Osteoblast (primary cell): ENCODE measurements at regions not wholly inside any gene's neighbourhood (a gene's known extent, or its start where the extent isn't known, plus 50 kb on each side); places are given as distances from the start of the nearest gene placed in this dataset.

Experiments used
- DNase-seq: peaks from one replicate; pipeline ENCODE4 v3.0.0; 2011; ENCODE audit warnings: low spot score, mixed read lengths; ENCODE audit not compliant: insufficient read length; ENCODE audit errors: missing footprints
- H2AFZ ChIP-seq: 2 replicates; pipeline ENCODE4 v1.6.0; 2011; ENCODE audit warnings: mild to moderate bottlenecking, low read length
- H3K27ac ChIP-seq: 2 replicates; pipeline ENCODE4 v1.5.1; 2011; ENCODE audit warnings: mild to moderate bottlenecking, low read depth, low read length, moderate library complexity
- H3K27me3 ChIP-seq: 2 replicates; pipeline ENCODE4 v1.6.0; 2012; ENCODE audit warnings: mild to moderate bottlenecking, control low read depth, inconsistent platforms, low read length, moderate library complexity; ENCODE audit not compliant: insufficient read depth
- H3K36me3 ChIP-seq: 2 replicates; pipeline ENCODE4 v1.5.1; 2011; ENCODE audit warnings: mild to moderate bottlenecking, low read length, control low read depth, moderate library complexity; ENCODE audit not compliant: insufficient read depth
- H3K4me1 ChIP-seq: 2 replicates; pipeline ENCODE4 v1.5.1; 2011; ENCODE audit warnings: mild to moderate bottlenecking, low read length, control low read depth, moderate library complexity; ENCODE audit not compliant: insufficient read depth
- H3K4me2 ChIP-seq: 2 replicates; pipeline ENCODE4 v1.6.0; 2011; ENCODE audit warnings: mild to moderate bottlenecking, low read length; ENCODE audit not compliant: insufficient read depth
- H3K4me3 ChIP-seq: fragments of 200-600 bp; sonication (generic); 3 replicates; pipeline ENCODE4 v1.5.1; 2012; ENCODE audit warnings: mild to moderate bottlenecking, low read length, inconsistent platforms; ENCODE audit not compliant: insufficient read depth
- H3K79me2 ChIP-seq: 2 replicates; pipeline ENCODE4 v1.6.0; 2012; ENCODE audit warnings: mild to moderate bottlenecking, low read length, control low read depth, inconsistent platforms; ENCODE audit not compliant: insufficient read depth
- H3K9me3 ChIP-seq: 2 replicates; pipeline ENCODE4 v1.5.1; 2011; ENCODE audit warnings: low read depth, low read length, control low read depth
- H4K20me1 ChIP-seq: 2 replicates; pipeline ENCODE4 v1.6.0; 2012; ENCODE audit warnings: mild to moderate bottlenecking, low read length, control low read depth; ENCODE audit not compliant: insufficient read depth
- CTCF ChIP-seq: IDR thresholded peaks from 2 replicates; pipeline ENCODE4 v1.5.1; 2011; ENCODE audit warnings: mild to moderate bottlenecking, low read depth, low read length, moderate library complexity; ENCODE audit errors: extremely low read depth

GRCh38 chr12:115388139-115388538 lies 704.2 kb upstream of the TBX3 start:
- Histone ChIP-seq H3K79me2 (no peaks in the 10 kb centered on the region), H3K4me1 (peaks cover 6% of the 10 kb centered on the region), H3K27ac (no peak overlapping the region), H4K20me1 (no peaks in the 10 kb centered on the region), H3K4me2 (no peak overlapping the region), H3K36me3 (no peaks in the 10 kb centered on the region), H3K4me3 (no peak overlapping the region), H3K9me3 (no peaks in the 10 kb centered on the region), H3K27me3 (no peaks in the 10 kb centered on the region), H2AFZ (no peak overlapping the region)
- no peak for TF ChIP-seq CTCF
- no peak for DNase-seq

GRCh38 chr12:115387467-115387901 lies 703.5 kb upstream of the TBX3 start:
- Histone ChIP-seq H4K20me1 (no peaks in the 10 kb centered on the region), H3K4me1 (peaks cover 6% of the 10 kb centered on the region), H3K4me3 (no peak overlapping the region), H2AFZ (no peak overlapping the region), H3K27me3 (no peaks in the 10 kb centered on the region), H3K27ac (no peak overlapping the region), H3K79me2 (no peaks in the 10 kb centered on the region), H3K9me3 (no peaks in the 10 kb centered on the region), H3K4me2 (no peak overlapping the region), H3K36me3 (no peaks in the 10 kb centered on the region)
- no peak for DNase-seq
- TF ChIP-seq CTCF: no peak

GRCh38 chr12:115386946-115387345 lies 703.0 kb upstream of the TBX3 start:
- TF ChIP-seq CTCF: no peak
- H3K9me3 ChIP-seq: no peaks in the 10 kb centered on the region
- DNase-seq: no peak
- H3K4me1 ChIP-seq: peaks cover 6% of the 10 kb centered on the region
- no peaks in the 10 kb centered on the region for H4K20me1 ChIP-seq
- H3K27me3 ChIP-seq: no peaks in the 10 kb centered on the region
- no peak overlapping the region for H3K27ac ChIP-seq
- no peaks in the 10 kb centered on the region for H3K79me2 ChIP-seq
- no peaks in the 10 kb centered on the region for H3K36me3 ChIP-seq
- H3K4me2 ChIP-seq: no peak overlapping the region
- no peak overlapping the region for H3K4me3 ChIP-seq
- H2AFZ ChIP-seq: no peak overlapping the region

- Histone ChIP-seq H2AFZ (no peak overlapping the region), H3K4me2 (no peak overlapping the region), H3K27ac (no peak overlapping the region), H4K20me1 (no peaks in the 10 kb centered on the region), H3K79me2 (no peaks in the 10 kb centered on the region), H3K9me3 (no peaks in the 10 kb centered on the region), H3K4me3 (no peak overlapping the region), H3K36me3 (no peaks in the 10 kb centered on the region), H3K27me3 (no peaks in the 10 kb centered on the region), H3K4me1 (peaks cover 6% of the 10 kb centered on the region)
- no peak for DNase-seq
- TF ChIP-seq CTCF: no peak
These were observed 701.2 kb upstream of the TBX3 start for GRCh38 chr12:115385141-115385540.
